AG04449 (cell line): ENCODE measurements at regions not wholly inside any gene's neighbourhood (a gene's known extent, or its start where the extent isn't known, plus 50 kb on each side); places are given as distances from the start of the nearest gene placed in this dataset.
"Not testable (repeated sequence)": the region's sequence is repeated elsewhere in the genome, so short reads cannot be mapped to it uniquely, and the experiment has no call there.

Source experiments
- CTCF ChIA-PET: fragments of 350-600 bp; formaldehyde crosslinking; extraction: SDS; loops from one replicate; lab custom pipeline; 2021; ENCODE audit warnings: antibody characterized with exemption; lab: Yijun Ruan, JAX
- POLR2A ChIA-PET: fragments of 400-600, 350-600 bp; formaldehyde crosslinking; extraction: SDS; loops from one replicate; lab custom pipeline; 2020; ENCODE audit warnings: antibody characterized with exemption, inconsistent platforms; lab: Yijun Ruan, JAX
- DNase-seq: peaks from one replicate; pipeline ENCODE4 v3.0.0-alpha.2; 2010; ENCODE audit warnings: low read depth, low spot score
- H3K4me3 ChIP-seq: 2 replicates; pipeline ENCODE4 v1.5.1; 2011; ENCODE audit warnings: low read depth, mild to moderate bottlenecking, control low read depth, low read length
- CTCF ChIP-seq: IDR thresholded peaks from one replicate; pipeline ENCODE4 v1.5.1; 2011; ENCODE audit warnings: mild to moderate bottlenecking, moderate library complexity, low read length, control low read depth, inconsistent platforms; ENCODE audit not compliant: insufficient read depth; ENCODE audit errors: missing control alignments

GRCh38 chr20:55094353-55094861 lies 619.0 kb downstream of the DOK5 start:
- no peak for TF ChIP-seq CTCF
- POLR2A ChIA-PET, result no interaction called here
- no peak for DNase-seq

DNA sequence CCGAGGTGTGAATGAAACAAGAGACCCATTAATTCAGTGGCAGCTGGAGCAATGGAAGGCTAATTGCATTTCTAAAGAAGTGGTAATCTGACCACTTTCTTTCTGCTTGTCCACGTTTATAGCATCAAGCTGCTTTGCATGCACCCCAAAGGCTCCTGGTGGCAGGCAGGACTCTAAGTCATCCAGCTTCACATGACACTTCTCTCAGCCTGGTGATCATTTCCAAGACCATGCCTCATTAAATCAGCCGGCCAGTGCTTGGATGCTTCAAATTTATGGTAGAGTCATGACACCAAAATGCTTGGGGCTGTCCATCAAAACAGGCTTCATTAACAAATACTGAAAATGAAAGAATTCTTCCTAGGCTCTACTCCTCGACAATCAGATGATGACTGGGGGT lies 614.9 kb downstream of the DOK5 start:
- CTCF ChIA-PET, result no interaction called here
- TF ChIP-seq CTCF, result no peak
- POLR2A ChIA-PET, result no interaction called here
- no peak for DNase-seq
- no peak overlapping the region for H3K4me3 ChIP-seq

More at GRCh38 chr20:55094353-55094861, 619.0 kb downstream of the DOK5 start:
- no peak overlapping the region for H3K4me3 ChIP-seq
- CTCF ChIA-PET, result no interaction called here

DNA sequence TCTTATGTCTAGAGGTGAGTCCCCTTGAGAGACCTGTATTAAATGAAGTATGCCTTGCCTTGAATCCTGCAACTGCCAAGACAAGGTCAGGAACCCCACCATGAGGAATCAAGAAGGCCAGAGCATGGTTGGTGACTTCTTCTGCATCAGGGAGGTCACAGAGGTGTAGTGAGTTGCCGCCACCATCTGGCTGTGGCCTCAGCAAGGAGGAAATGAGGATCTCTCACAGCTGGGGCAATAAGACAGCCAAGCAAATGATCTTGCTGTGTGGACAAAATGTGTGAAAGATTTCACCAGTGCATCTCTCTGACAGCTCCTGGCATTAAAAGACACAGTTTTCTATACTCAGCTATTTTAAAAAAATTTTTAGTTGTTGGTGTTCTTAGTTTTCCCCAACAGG lies 611.0 kb downstream of the DOK5 start:
- ChIA-PET POLR2A (no interaction called here), CTCF (no interaction called here)
- no peak for DNase-seq
- TF ChIP-seq CTCF, result no peak
- H3K4me3 ChIP-seq, result no peak overlapping the region

GRCh38 chr20:55079917-55080316 lies 604.5 kb downstream of the DOK5 start:
- POLR2A ChIA-PET, result no interaction called here
- H3K4me3 ChIP-seq, result no peak overlapping the region
- no peak for TF ChIP-seq CTCF
- DNase-seq, result no peak
- CTCF ChIA-PET, result no interaction called here

DNA sequence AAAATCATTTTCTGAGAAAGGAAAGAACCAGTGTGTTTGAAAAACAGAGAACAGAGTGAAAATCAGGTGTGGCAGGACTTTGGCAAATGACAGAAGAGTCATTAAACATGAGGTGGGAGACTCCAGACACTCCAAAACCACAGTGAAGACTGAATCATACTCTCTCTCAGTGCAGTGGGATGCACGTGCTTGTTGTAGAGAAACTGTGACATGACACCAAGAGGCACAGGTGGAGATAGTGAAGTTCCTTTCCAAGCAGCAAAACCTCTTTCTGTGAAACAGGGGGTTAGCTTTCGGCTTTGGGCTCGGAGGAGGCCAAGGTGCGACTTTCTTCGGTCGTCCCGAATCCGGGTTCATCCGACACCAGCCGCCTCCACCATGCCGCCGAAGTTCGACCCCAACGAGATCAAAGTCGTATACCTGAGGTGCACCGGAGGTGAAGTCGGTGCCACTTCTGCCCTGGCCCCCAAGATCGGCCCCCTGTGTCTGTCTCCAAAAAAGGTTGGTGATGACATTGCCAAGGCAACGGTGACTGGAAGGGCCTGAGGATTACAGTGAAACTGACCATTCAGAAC lies 599.0 kb downstream of the DOK5 start:
- POLR2A ChIA-PET, DNase-seq, CTCF ChIA-PET, H3K4me3 ChIP-seq: not testable (repeated sequence)

DNA sequence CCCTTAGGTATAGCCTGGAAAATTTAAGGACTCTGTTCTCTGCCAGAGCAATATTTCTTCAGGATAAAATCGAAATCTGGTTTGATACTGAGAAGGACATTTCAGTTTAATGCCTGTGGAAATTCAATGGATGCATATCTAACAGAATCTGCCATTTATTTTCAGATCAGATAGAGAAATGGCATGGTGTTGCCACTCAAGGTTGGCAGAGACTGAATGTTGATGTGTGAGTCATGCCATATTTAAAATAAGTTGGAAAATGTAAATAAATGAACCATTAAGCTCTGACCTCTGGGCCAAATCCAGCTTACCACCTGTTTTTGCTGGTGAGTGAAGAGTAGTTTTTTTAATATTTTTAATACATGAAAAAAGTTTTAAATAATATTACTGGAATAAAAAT lies 594.6 kb downstream of the DOK5 start:
- no peak overlapping the region for H3K4me3 ChIP-seq
- ChIA-PET POLR2A (no interaction called here), CTCF (no interaction called here)
- no peak for DNase-seq
- TF ChIP-seq CTCF, result no peak

GRCh38 chr20:55067158-55067825 lies 591.9 kb downstream of the DOK5 start:
- DNase-seq, result no peak
- ChIA-PET POLR2A (no interaction called here), CTCF (no interaction called here)
- no peak overlapping the region for H3K4me3 ChIP-seq
- TF ChIP-seq CTCF, result no peak
